Mesodermal cell (in vitro differentiated cells): ENCODE measurements at regions not wholly inside any gene's neighbourhood (a gene's known extent, or its start where the extent isn't known, plus 50 kb on each side); places are given as distances from the start of the nearest gene placed in this dataset.

Experiments
- H3K27ac ChIP-seq: 2 replicates; pipeline ENCODE4 v1.7.0; 2013; ENCODE audit warnings: mild to moderate bottlenecking, low read depth, low read length, moderate library complexity; ENCODE audit not compliant: severe bottlenecking
- H3K36me3 ChIP-seq: 2 replicates; pipeline ENCODE4 v1.7.1; 2013; ENCODE audit warnings: mild to moderate bottlenecking, low read length, moderate library complexity; ENCODE audit not compliant: control insufficient read depth, insufficient read depth
- H3K4me1 ChIP-seq: one replicate; pipeline ENCODE4 v1.7.1; 2013; ENCODE audit warnings: mild to moderate bottlenecking, low read length; ENCODE audit not compliant: insufficient read depth, control insufficient read depth, poor library complexity, severe bottlenecking
- H3K4me3 ChIP-seq: 2 replicates; pipeline ENCODE4 v1.7.0; 2013; ENCODE audit warnings: low read length, control low read depth, mild to moderate bottlenecking; ENCODE audit not compliant: insufficient read depth, poor library complexity, severe bottlenecking; ENCODE audit errors: extremely low read depth
- H3K9me3 ChIP-seq: 2 replicates; pipeline ENCODE4 v1.7.1; 2013; ENCODE audit warnings: mild to moderate bottlenecking, low read length, moderate library complexity; ENCODE audit not compliant: control insufficient read depth
- WGBS, 2 experiments: methylation state at CpG; one replicate each; pipeline ENCODE4 v1.1.5; 2013; ENCODE audit warnings: missing lambda C conversion rate in 2 of 2; ENCODE audit not compliant: insufficient coverage in 2 of 2; 5-methylcytosine and 5-hydroxymethylcytosine counted together

- 43 to 55% methylated on average over 1 of the region's 1 CpG for WGBS, 2 experiments
- no peak overlapping the region for H3K4me3 ChIP-seq
- H3K36me3 ChIP-seq, result no peaks in the 10 kb centered on the region
- H3K27ac ChIP-seq, result no peak overlapping the region
- H3K9me3 ChIP-seq, result no peaks in the 10 kb centered on the region
- H3K4me1 ChIP-seq, result no peaks in the 10 kb centered on the region
Measured at GRCh38 chr2:180443888-180444287, 436.8 kb upstream of the CWC22 start.

- no peaks in the 10 kb centered on the region for H3K36me3 ChIP-seq
- no peaks in the 10 kb centered on the region for H3K9me3 ChIP-seq
- no peak overlapping the region for H3K4me3 ChIP-seq
- H3K4me1 ChIP-seq, result no peaks in the 10 kb centered on the region
- WGBS, 2 experiments, result 86 to 100% methylated on average over 1 of the region's 1 CpG
- no peak overlapping the region for H3K27ac ChIP-seq
Measured at GRCh38 chr2:180442860-180443644, 436.0 kb upstream of the CWC22 start.

- no peaks in the 10 kb centered on the region for H3K36me3 ChIP-seq
- H3K4me1 ChIP-seq, result no peaks in the 10 kb centered on the region
- no peak overlapping the region for H3K4me3 ChIP-seq
- no peaks in the 10 kb centered on the region for H3K9me3 ChIP-seq
- WGBS, 2 experiments, result no CpG with 5 or more reads among the region's 3 CpGs
- H3K27ac ChIP-seq, result no peak overlapping the region
Measured at GRCh38 chr2:180419212-180419611, 412.1 kb upstream of the CWC22 start.

- H3K27ac ChIP-seq, result no peak overlapping the region
- H3K36me3 ChIP-seq, result no peaks in the 10 kb centered on the region
- 74 to 94% methylated on average over 5 to 6 of the region's 6 CpGs for WGBS, 2 experiments
- no peaks in the 10 kb centered on the region for H3K4me1 ChIP-seq
- no peaks in the 10 kb centered on the region for H3K9me3 ChIP-seq
- H3K4me3 ChIP-seq, result no peak overlapping the region
Measured at GRCh38 chr2:180416627-180417026, 409.5 kb upstream of the CWC22 start.

GRCh38 chr2:180413336-180413735 is 406.2 kb upstream of the CWC22 start:
- 91 to 100% methylated on average over 1 of the region's 2 CpGs for WGBS, 2 experiments
- H3K4me1 ChIP-seq, result no peaks in the 10 kb centered on the region
- H3K27ac ChIP-seq, result no peak overlapping the region
- no peaks in the 10 kb centered on the region for H3K36me3 ChIP-seq
- no peaks in the 10 kb centered on the region for H3K9me3 ChIP-seq
- H3K4me3 ChIP-seq, result no peak overlapping the region

GRCh38 chr2:180412219-180412618 is 405.1 kb upstream of the CWC22 start:
- H3K4me3 ChIP-seq, result no peak overlapping the region
- no peaks in the 10 kb centered on the region for H3K9me3 ChIP-seq
- H3K27ac ChIP-seq, result no peak overlapping the region
- H3K4me1 ChIP-seq, result no peaks in the 10 kb centered on the region
- WGBS, 2 experiments, result 83% methylated on average over 1 of the region's 4 CpGs; no CpG with 5 or more reads in 1 of the 2 experiments
- H3K36me3 ChIP-seq, result no peaks in the 10 kb centered on the region

- no peak overlapping the region for H3K4me3 ChIP-seq
- no peaks in the 10 kb centered on the region for H3K4me1 ChIP-seq
- no peaks in the 10 kb centered on the region for H3K36me3 ChIP-seq
- H3K27ac ChIP-seq, result no peak overlapping the region
- no peaks in the 10 kb centered on the region for H3K9me3 ChIP-seq
- WGBS, 2 experiments, result 82 to 100% methylated on average over 2 to 4 of the region's 5 CpGs
Measured at GRCh38 chr2:180411661-180412060, 404.6 kb upstream of the CWC22 start.

GRCh38 chr2:180406687-180407086 is 399.6 kb upstream of the CWC22 start:
- Histone ChIP-seq H3K4me3 (no peak overlapping the region), H3K36me3 (no peaks in the 10 kb centered on the region), H3K9me3 (no peaks in the 10 kb centered on the region), H3K27ac (no peak overlapping the region), H3K4me1 (no peaks in the 10 kb centered on the region)
- 76 to 94% methylated on average over 2 to 3 of the region's 4 CpGs for WGBS, 2 experiments

- WGBS, 2 experiments, result no CpG with 5 or more reads among the region's 3 CpGs
- no peak overlapping the region for H3K27ac ChIP-seq
- H3K36me3 ChIP-seq, result no peaks in the 10 kb centered on the region
- H3K9me3 ChIP-seq, result no peaks in the 10 kb centered on the region
- no peak overlapping the region for H3K4me3 ChIP-seq
- H3K4me1 ChIP-seq, result no peaks in the 10 kb centered on the region
Measured at GRCh38 chr2:180405520-180405919, 398.4 kb upstream of the CWC22 start.

GRCh38 chr2:180394305-180394704 is 387.2 kb upstream of the CWC22 start:
- H3K36me3 ChIP-seq, result no peaks in the 10 kb centered on the region
- H3K9me3 ChIP-seq, result no peaks in the 10 kb centered on the region
- no peaks in the 10 kb centered on the region for H3K4me1 ChIP-seq

GRCh38 chr2:180385601-180386201 is 378.6 kb upstream of the CWC22 start:
- WGBS, 2 experiments, result no CpG with 5 or more reads among the region's 2 CpGs
- no peaks in the 10 kb centered on the region for H3K9me3 ChIP-seq
- no peak overlapping the region for H3K27ac ChIP-seq
- no peaks in the 10 kb centered on the region for H3K4me1 ChIP-seq
- no peaks in the 10 kb centered on the region for H3K36me3 ChIP-seq
- H3K4me3 ChIP-seq, result no peak overlapping the region

More at GRCh38 chr2:180394305-180394704, 387.2 kb upstream of the CWC22 start:
- Histone ChIP-seq H3K4me3 (no peak overlapping the region), H3K27ac (no peak overlapping the region)
